Hindlimb muscle (tissue), 1 donor: ENCODE measurements at regions not wholly inside any gene's neighbourhood (a gene's known extent, or its start where the extent isn't known, plus 50 kb on each side); places are given as distances from the start of the nearest gene placed in this dataset.
"Not testable (repeated sequence)": the region's sequence is repeated elsewhere in the genome, so short reads cannot be mapped to it uniquely, and the experiment has no call there.

Source experiments
- DNase-seq: peaks from one replicate; pipeline ENCODE4 v3.0.0-alpha.2; 2013

GRCh38 chr3:25844891-25845290, 55.0 kb downstream of the OXSM start:
- no peak for DNase-seq

- DNase-seq, result no peak
These were observed 56.4 kb downstream of the OXSM start for GRCh38 chr3:25846282-25846681.

- DNase-seq, result no peak
These were observed 59.2 kb downstream of the OXSM start for GRCh38 chr3:25849091-25849490.

DNA sequence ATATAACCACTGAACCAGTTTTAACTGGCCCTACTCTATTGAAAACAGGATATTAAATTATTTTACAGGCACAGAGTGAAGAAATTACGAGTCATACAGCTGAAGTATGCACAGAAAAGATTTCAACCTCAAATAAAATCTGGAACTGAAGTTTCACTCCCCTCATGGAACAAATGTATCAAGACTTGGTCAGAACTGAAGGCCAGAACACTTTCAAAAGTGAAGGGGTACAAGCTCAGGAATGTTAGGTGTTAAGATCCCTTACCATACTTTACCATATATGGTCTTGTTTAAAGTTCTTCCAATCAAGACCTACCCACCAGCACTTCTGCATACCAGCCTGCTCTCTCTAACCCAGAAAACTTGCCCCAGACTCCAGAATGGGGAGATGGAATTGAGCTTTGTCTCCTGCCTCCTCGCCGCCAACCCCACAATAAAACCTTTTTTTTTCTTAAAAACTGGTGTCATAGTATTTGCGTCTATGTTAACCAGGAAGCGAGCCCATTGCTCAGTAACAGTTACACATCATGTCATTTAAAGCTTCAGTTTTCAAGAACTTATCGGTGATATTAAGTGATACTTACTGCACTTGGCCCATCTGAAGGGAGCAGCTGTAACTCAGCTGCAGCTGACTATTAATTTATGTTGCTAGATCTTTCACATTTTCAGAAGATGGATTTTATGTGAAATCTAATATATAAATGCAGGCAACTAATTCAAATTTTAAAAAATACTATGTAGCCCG, 59.9 kb downstream of the OXSM start:
- DNase-seq, result no peak

GRCh38 chr3:25851693-25852259, 61.9 kb downstream of the OXSM start:
- DNase-seq, result not testable (repeated sequence)

DNA sequence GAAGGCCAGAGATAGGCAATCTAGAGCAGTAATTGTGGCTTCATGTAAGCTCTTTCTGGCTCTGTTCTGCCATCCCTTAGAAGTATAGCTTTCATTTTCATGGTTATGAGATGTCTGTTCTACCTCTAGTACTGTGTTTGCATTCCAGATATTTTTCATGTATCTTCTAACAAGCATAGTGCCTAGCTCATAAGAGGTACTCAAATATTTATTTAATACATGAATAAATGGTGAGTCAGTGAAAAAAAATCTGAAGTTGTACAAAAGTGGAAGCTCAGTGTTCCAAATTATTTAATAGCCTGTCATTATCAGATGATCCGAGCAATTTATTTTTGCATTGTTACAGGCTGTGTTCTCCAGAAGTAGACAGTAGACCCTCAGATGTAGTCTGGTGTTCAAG, 64.3 kb downstream of the OXSM start:
- DNase-seq, result no peak

DNA sequence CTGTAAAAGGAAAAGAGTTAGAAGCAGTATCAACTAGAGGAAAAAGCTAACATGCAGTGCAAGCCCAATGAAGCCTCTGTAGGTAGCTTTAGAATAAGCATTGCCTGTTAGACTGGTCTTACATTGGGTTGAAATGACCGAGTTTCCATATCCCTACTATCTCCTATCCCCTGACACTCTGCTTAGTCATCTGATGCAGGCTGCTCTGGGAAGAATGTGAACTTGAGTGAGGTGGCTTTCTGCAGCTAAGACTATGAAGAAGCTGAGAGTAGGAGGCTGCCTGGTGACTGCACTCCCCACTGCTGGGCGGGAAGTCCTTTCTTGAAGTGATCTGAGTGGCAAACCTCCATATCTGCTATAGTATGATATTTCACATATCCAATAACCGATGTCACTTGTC, 64.7 kb downstream of the OXSM start:
- no peak for DNase-seq

DNA sequence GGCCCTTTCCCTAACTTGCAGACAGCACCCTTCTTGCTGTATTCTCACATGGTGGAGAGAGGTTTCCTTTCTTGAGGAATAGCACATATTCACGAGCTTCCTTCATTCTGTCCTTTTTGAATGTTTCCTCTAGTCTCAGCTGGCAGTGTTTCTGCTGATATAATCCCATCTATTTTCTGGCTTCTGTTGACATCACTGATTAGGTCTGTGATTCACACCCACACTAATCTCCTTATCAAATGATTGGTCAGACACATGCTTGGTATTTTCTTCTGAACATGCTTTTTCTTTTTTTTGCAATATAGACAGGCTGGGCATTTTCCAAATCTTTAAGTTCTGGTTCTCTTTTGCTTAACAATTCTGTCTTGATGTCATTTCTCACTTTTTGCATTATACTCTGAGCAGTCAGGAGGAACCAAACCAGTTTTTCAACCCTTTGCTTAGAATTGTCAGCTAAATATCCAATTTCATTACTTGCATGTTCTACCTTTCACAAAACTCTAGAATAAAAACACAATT, 65.4 kb downstream of the OXSM start:
- DNase-seq, result no peak

DNA sequence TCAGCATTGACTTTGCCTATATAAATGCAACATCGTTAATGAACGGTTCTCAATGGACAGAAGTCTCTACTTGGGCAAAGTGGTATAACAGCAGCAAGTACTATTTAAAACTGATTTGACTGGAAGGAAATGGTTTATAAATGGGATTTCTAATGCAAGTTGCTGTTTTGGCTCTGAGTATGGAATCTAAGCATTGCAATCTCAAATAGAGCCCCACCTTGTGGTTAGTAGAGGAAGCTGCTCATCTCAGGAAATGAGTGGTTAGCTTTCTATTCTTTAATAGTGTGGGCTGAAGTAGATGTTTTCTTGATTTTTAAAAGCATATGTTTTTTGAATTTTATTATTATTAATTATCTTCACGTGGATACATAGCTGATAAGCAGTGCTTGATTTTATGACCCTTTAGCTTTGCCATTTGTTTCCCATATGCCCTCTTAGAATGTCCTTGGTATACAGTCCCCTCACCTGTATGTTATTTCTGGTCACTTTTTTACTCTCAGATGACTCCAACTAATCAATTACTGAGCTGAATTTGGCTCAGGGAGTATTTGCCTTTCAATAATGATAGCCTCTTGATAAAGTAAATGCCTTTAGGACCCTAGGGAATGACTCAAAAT, 67.1 kb downstream of the OXSM start:
- DNase-seq, result no peak

- DNase-seq, result no peak
These were observed 71.7 kb downstream of the OXSM start for GRCh38 chr3:25861566-25861965.

GRCh38 chr3:25863011-25863415, 73.1 kb downstream of the OXSM start:
- DNase-seq, result no peak

- DNase-seq, result no peak
These were observed 73.6 kb downstream of the OXSM start for GRCh38 chr3:25863416-25863959.

- no peak for DNase-seq
These were observed 80.6 kb downstream of the OXSM start for GRCh38 chr3:25870452-25870851.

GRCh38 chr3:25872200-25872877, 82.4 kb downstream of the OXSM start:
- DNase-seq, result no peak

DNA sequence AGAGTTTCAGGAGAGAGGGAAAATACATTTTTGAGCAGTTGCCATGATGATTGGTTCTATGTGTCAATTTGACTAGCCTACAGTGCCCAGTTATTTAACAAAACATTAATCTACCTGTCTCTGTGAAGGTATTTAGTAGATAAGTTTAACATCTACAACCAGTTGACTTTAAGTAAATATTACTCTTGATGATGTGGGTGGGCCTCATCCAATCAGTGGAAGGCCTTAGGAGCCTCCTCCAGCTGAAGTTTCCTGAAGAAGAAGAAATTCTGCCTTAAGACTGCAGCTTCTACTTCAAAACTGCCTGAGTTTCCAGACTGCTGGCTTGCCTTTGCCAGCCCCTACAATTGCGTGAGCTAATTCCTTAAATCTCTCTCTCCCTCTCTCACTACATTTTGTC, 93.6 kb downstream of the OXSM start:
- DNase-seq, result no peak

DNA sequence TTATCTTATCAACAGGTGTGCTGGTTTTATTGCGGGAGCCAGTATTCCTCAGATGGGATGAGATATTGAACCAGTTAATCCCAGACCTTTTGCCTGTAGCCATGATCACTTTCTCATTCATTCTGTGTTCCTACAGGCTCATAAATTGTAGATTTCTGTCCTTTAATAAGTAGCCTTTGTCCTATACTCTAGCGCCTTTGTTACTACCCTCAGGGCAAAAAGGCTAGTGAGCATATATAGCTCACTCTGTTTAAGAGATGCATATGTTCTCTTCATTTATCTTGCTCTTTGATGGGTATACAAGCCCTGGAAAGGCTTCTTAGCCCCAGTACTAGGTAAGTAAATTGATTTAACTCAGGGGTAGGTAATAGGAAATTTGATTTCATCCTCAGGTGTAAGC, 95.1 kb downstream of the OXSM start:
- no peak for DNase-seq

- no peak for DNase-seq
These were observed 95.7 kb downstream of the OXSM start for GRCh38 chr3:25885544-25885943.

DNA sequence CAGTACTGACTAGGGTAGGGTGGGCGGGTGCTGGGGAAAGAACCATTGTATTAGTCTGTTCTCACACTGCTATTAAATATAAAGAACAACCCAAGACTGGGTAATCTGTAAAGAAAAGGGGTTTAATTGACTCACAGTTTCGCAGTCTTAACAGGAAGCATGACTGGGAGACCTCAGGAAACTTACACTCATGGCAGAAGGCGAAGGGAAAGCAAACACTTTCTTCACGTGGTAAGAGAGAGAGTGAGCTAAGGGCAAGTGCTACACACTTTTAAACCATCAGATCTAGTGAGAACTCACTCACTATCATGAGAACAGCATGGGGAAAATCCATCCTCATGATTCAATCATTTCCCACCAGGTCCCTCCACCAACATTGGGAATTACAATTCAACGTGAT, 98.0 kb downstream of the OXSM start:
- no peak for DNase-seq

GRCh38 chr3:25888892-25889524, 99.1 kb downstream of the OXSM start:
- no peak for DNase-seq

GRCh38 chr3:25889525-25889917, 99.6 kb downstream of the OXSM start:
- DNase-seq, result no peak

- DNase-seq, result no peak
These were observed 104.2 kb downstream of the OXSM start for GRCh38 chr3:25894101-25894500.

- DNase-seq, result no peak
These were observed 105.1 kb downstream of the OXSM start for GRCh38 chr3:25895031-25895430.

GRCh38 chr3:25895443-25895842, 105.6 kb downstream of the OXSM start:
- no peak for DNase-seq
